HEK293 (cell line): ENCODE measurements at regions not wholly inside any gene's neighbourhood (a gene's known extent, or its start where the extent isn't known, plus 50 kb on each side); places are given as distances from the start of the nearest gene placed in this dataset.

Experiments
- CTCF ChIA-PET: fragments of 350-600 bp; formaldehyde crosslinking; extraction: SDS; loops from one replicate; lab custom pipeline; 2021; ENCODE audit warnings: antibody characterized with exemption; lab: Yijun Ruan, JAX
- POLR2A ChIA-PET: fragments of 300-600 bp; formaldehyde crosslinking; extraction: SDS; loops from one replicate; lab custom pipeline; 2020; ENCODE audit warnings: antibody characterized with exemption, inconsistent platforms; lab: Yijun Ruan, JAX
- H3K27ac ChIP-seq: fragments of 200-500 bp; sonication (Bioruptor generic); 2 replicates; pipeline ENCODE4 v1.5.1; 2014; ENCODE audit warnings: low read depth, low read length, control low read depth, inconsistent platforms; ENCODE audit errors: extremely low read depth
- H3K36me3 ChIP-seq, 2 experiments: fragments of 200-500 bp in 1 of 2; sonication (Bioruptor generic) in 1 of 2; 1 replicate in 1 of 2; 2 replicates in 1 of 2; pipeline ENCODE4 v1.5.1; 2014 to 2017; ENCODE audit warnings: inconsistent platforms in 2 of 2, low read length in 2 of 2; ENCODE audit not compliant: control insufficient read depth in 2 of 2, insufficient read depth in 1 of 2
- H3K4me1 ChIP-seq: fragments of 200-500 bp; sonication (Bioruptor generic); 2 replicates; pipeline ENCODE4 v1.5.1; 2014; ENCODE audit warnings: mild to moderate bottlenecking, low read length, inconsistent platforms; ENCODE audit not compliant: control insufficient read depth, insufficient read depth
- H3K4me3 ChIP-seq: 2 replicates; pipeline ENCODE4 v1.5.1; 2011; ENCODE audit warnings: low read depth, mild to moderate bottlenecking, control low read depth, low read length, moderate library complexity
- H3K9me3 ChIP-seq: fragments of 200-500 bp; sonication (Bioruptor generic); 2 replicates; pipeline ENCODE4 v1.5.1; 2014; ENCODE audit warnings: low read depth, low read length, inconsistent platforms; ENCODE audit not compliant: control insufficient read depth, insufficient read depth
- CTCF ChIP-seq: fragments of 450-650 bp; formaldehyde crosslinking; IDR thresholded peaks from 2 replicates; pipeline ENCODE4 v1.5.1; 2016; ENCODE audit warnings: missing biosample characterization, missing genetic modification characterization
- EGR2 ChIP-seq: fragments of 450-650 bp; formaldehyde crosslinking; IDR thresholded peaks from 2 replicates; pipeline ENCODE4 v1.5.1; 2016; ENCODE audit warnings: low read depth, missing biosample characterization, missing genetic modification characterization
- GLI2 ChIP-seq: fragments of 450-650 bp; formaldehyde crosslinking; IDR thresholded peaks from 2 replicates; pipeline ENCODE4; 2017; ENCODE audit warnings: missing biosample characterization, missing genetic modification characterization, low read depth, borderline replicate concordance
- KLF16 ChIP-seq: fragments of 450-650 bp; formaldehyde crosslinking; IDR thresholded peaks from 2 replicates; pipeline ENCODE4 v1.5.1; 2017; ENCODE audit warnings: missing biosample characterization, missing genetic modification characterization
- PRDM2 ChIP-seq: fragments of 450-650 bp; formaldehyde crosslinking; IDR thresholded peaks from 2 replicates; pipeline ENCODE4 v1.5.1; 2016; ENCODE audit warnings: missing biosample characterization, missing genetic modification characterization, borderline replicate concordance
- SP3 ChIP-seq: fragments of 450-650 bp; formaldehyde crosslinking; IDR thresholded peaks from 2 replicates; pipeline ENCODE4 v1.5.1; 2016; ENCODE audit warnings: missing biosample characterization, missing genetic modification characterization
- TSHZ1 ChIP-seq: fragments of 450-650 bp; formaldehyde crosslinking; IDR thresholded peaks from 2 replicates; pipeline ENCODE4 v1.5.1; 2016; ENCODE audit warnings: missing biosample characterization, missing genetic modification characterization, borderline replicate concordance
- ZFP37 ChIP-seq: fragments of 450-650 bp; formaldehyde crosslinking; IDR thresholded peaks from 2 replicates; pipeline ENCODE4 v1.5.1; 2016; ENCODE audit warnings: missing biosample characterization, missing genetic modification characterization
- ZNF133 ChIP-seq: fragments of 450-650 bp; formaldehyde crosslinking; IDR thresholded peaks from 2 replicates; pipeline ENCODE4 v1.5.1; 2016; ENCODE audit warnings: missing biosample characterization, missing genetic modification characterization
- ZNF138 ChIP-seq: fragments of 450-650 bp; formaldehyde crosslinking; IDR thresholded peaks from 2 replicates; pipeline ENCODE4 v1.5.1; 2016; ENCODE audit warnings: missing biosample characterization, missing genetic modification characterization, borderline replicate concordance
- ZNF174 ChIP-seq: fragments of 450-650 bp; formaldehyde crosslinking; IDR thresholded peaks from 2 replicates; pipeline ENCODE4 v1.5.0; 2017; ENCODE audit warnings: missing biosample characterization, mild to moderate bottlenecking, missing genetic modification characterization
- ZNF350 ChIP-seq: fragments of 450-650 bp; formaldehyde crosslinking; IDR thresholded peaks from 2 replicates; pipeline ENCODE4 v1.5.0; 2017; ENCODE audit warnings: missing biosample characterization, mild to moderate bottlenecking, missing genetic modification characterization
- ZNF404 ChIP-seq: fragments of 450-650 bp; formaldehyde crosslinking; IDR thresholded peaks from 2 replicates; pipeline ENCODE4 v1.5.1; 2017; ENCODE audit warnings: missing biosample characterization, missing genetic modification characterization
- ZNF423 ChIP-seq: fragments of 450-650 bp; formaldehyde crosslinking; IDR thresholded peaks from 2 replicates; pipeline ENCODE4 v1.5.1; 2016; ENCODE audit warnings: missing biosample characterization, missing genetic modification characterization
- ZNF530 ChIP-seq: fragments of 450-650 bp; formaldehyde crosslinking; IDR thresholded peaks from 2 replicates; pipeline ENCODE4 v1.5.1; 2016; ENCODE audit warnings: low read depth, missing biosample characterization, missing genetic modification characterization
- ZNF548 ChIP-seq: fragments of 450-650 bp; formaldehyde crosslinking; IDR thresholded peaks from 2 replicates; pipeline ENCODE4 v1.5.1; 2016; ENCODE audit warnings: missing biosample characterization, missing genetic modification characterization
- ZNF549 ChIP-seq: fragments of 450-650 bp; IDR thresholded peaks from 2 replicates; pipeline ENCODE4 v1.5.1; 2018; ENCODE audit warnings: missing biosample characterization, missing genetic modification characterization, mild to moderate bottlenecking, inconsistent platforms, moderate library complexity
- ZNF558 ChIP-seq: fragments of 450-650 bp; formaldehyde crosslinking; IDR thresholded peaks from 2 replicates; pipeline ENCODE4 v1.5.1; 2016; ENCODE audit warnings: missing biosample characterization, missing genetic modification characterization
- ZNF585B ChIP-seq: fragments of 450-650 bp; formaldehyde crosslinking; IDR thresholded peaks from 2 replicates; pipeline ENCODE4 v1.5.1; 2016; ENCODE audit warnings: missing biosample characterization, missing genetic modification characterization
- ZNF621 ChIP-seq: fragments of 450-650 bp; formaldehyde crosslinking; IDR thresholded peaks from 2 replicates; pipeline ENCODE4 v1.5.1; 2017; ENCODE audit warnings: missing biosample characterization, missing genetic modification characterization
- ZNF624 ChIP-seq: fragments of 450-650 bp; formaldehyde crosslinking; IDR thresholded peaks from 2 replicates; pipeline ENCODE4 v1.5.1; 2017; ENCODE audit warnings: missing biosample characterization, missing genetic modification characterization
- ZNF654 ChIP-seq: fragments of 450-650 bp; formaldehyde crosslinking; IDR thresholded peaks from 2 replicates; pipeline ENCODE4 v1.5.1; 2016; ENCODE audit warnings: low read depth, missing biosample characterization, missing genetic modification characterization
- ZNF692 ChIP-seq: fragments of 450-650 bp; formaldehyde crosslinking; IDR thresholded peaks from 2 replicates; pipeline ENCODE4 v1.5.1; 2016; ENCODE audit warnings: missing biosample characterization, missing genetic modification characterization

GRCh38 chr12:19633641-19634040, 194.3 kb downstream of the AEBP2 start:
- H3K4me1 ChIP-seq: no peaks in the 10 kb centered on the region
- ChIA-PET CTCF (no interaction called here), POLR2A (no interaction called here)
- H3K9me3 ChIP-seq: no peaks in the 10 kb centered on the region
- no peak overlapping the region for H3K27ac ChIP-seq
- TF ChIP-seq ZNF530 (tag by site-specific recombination) (no peak), GLI2 (no peak), ZFP37 (no peak), PRDM2 (no peak), ZNF423 (tag by site-specific recombination) (no peak), ZNF692 (tag by site-specific recombination) (no peak), KLF16 (tag by site-specific recombination) (no peak), ZNF558 (no peak), ZNF621 (tag by site-specific recombination) (no peak), ZNF624 (tag by site-specific recombination) (no peak), EGR2 (no peak), ZNF404 (no peak), ZNF350 (tag by site-specific recombination) (no peak), ZNF174 (no peak), ZNF549 (no peak), TSHZ1 (tag by site-specific recombination) (no peak)
- H3K4me3 ChIP-seq: no peak overlapping the region
- H3K36me3 ChIP-seq: no peaks in the 10 kb centered on the region

GRCh38 chr12:19639781-19640415, 200.6 kb downstream of the AEBP2 start:
- ChIA-PET CTCF (no interaction called here), POLR2A (no interaction called here)
- Histone ChIP-seq H3K9me3 (no peaks in the 10 kb centered on the region), H3K4me1 (no peaks in the 10 kb centered on the region), H3K4me3 (no peak overlapping the region), H3K36me3 (no peaks in the 10 kb centered on the region), H3K27ac (no peak overlapping the region)
- TF ChIP-seq ZNF133 (tag by site-specific recombination) (no peak), SP3 (tag by site-specific recombination) (no peak), ZNF548 (tag by site-specific recombination) (no peak), KLF16 (tag by site-specific recombination) (no peak), ZNF654 (tag by site-specific recombination) (no peak), ZNF138 (tag by site-specific recombination) (no peak), ZNF558 (no peak), ZNF585B (tag by site-specific recombination) (no peak), CTCF (tag by site-specific recombination) (no peak)
